HG02870 (cell line): ENCODE measurements at regions not wholly inside any gene's neighbourhood (a gene's known extent, or its start where the extent isn't known, plus 50 kb on each side); places are given as distances from the start of the nearest gene placed in this dataset.
A peak's percentile ranks its signal among the peaks of the same experiment; 100 is the strongest.
"Not testable (repeated sequence)": the region's sequence is repeated elsewhere in the genome, so short reads cannot be mapped to it uniquely, and the experiment has no call there.

Experiments used
- ATAC-seq: cut with Tn5 transposase; IDR thresholded peaks from one replicate; pipeline ENCODE4 v1.9.1; 2021; ENCODE audit warnings: mild to moderate bottlenecking, moderate library complexity; ENCODE audit not compliant: unreplicated experiment

GRCh38 chr7:114084472-114085312, 165.9 kb upstream of the PPP1R3A start:
- peak; percentile 26 for ATAC-seq

GRCh38 chr7:114084002-114084471, 165.2 kb upstream of the PPP1R3A start:
- no peak for ATAC-seq

- no peak for ATAC-seq
These were observed 164.6 kb upstream of the PPP1R3A start for GRCh38 chr7:114083166-114084001.

GRCh38 chr7:114082642-114083165, 163.9 kb upstream of the PPP1R3A start:
- ATAC-seq, result no peak

GRCh38 chr7:114081606-114082425, 163.0 kb upstream of the PPP1R3A start:
- ATAC-seq, result no peak

GRCh38 chr7:114077158-114077524, 158.3 kb upstream of the PPP1R3A start:
- ATAC-seq, result not testable (repeated sequence)

- not testable (repeated sequence) for ATAC-seq
These were observed 157.8 kb upstream of the PPP1R3A start for GRCh38 chr7:114076392-114077157.

- ATAC-seq, result no peak
These were observed 154.9 kb upstream of the PPP1R3A start for GRCh38 chr7:114073701-114074100.

GRCh38 chr7:114070246-114070645, 151.4 kb upstream of the PPP1R3A start:
- ATAC-seq, result no peak

- ATAC-seq, result no peak
These were observed 144.0 kb upstream of the PPP1R3A start for GRCh38 chr7:114062810-114063209.

GRCh38 chr7:114051871-114052331, 133.1 kb upstream of the PPP1R3A start:
- peak; percentile 93 for ATAC-seq

- no peak for ATAC-seq
These were observed 131.8 kb upstream of the PPP1R3A start for GRCh38 chr7:114050571-114050970.

GRCh38 chr7:114048386-114049235, 129.8 kb upstream of the PPP1R3A start:
- no peak for ATAC-seq

GRCh38 chr7:114047889-114048288, 129.1 kb upstream of the PPP1R3A start:
- no peak for ATAC-seq

GRCh38 chr7:114033475-114033874, 114.7 kb upstream of the PPP1R3A start:
- ATAC-seq, result no peak

GRCh38 chr7:114026486-114027089, 107.8 kb upstream of the PPP1R3A start:
- peak; percentile 78 for ATAC-seq

GRCh38 chr7:114021135-114021534, 102.3 kb upstream of the PPP1R3A start:
- no peak for ATAC-seq

- ATAC-seq, result no peak
These were observed 89.9 kb upstream of the PPP1R3A start for GRCh38 chr7:114008696-114009095.
